HG02885 (cell line): ENCODE measurements at regions not wholly inside any gene's neighbourhood (a gene's known extent, or its start where the extent isn't known, plus 50 kb on each side); places are given as distances from the start of the nearest gene placed in this dataset.
"Not testable (repeated sequence)": the region's sequence is repeated elsewhere in the genome, so short reads cannot be mapped to it uniquely, and the experiment has no call there.

Source experiments
- ATAC-seq: cut with Tn5 transposase; IDR thresholded peaks from one replicate; pipeline ENCODE4 v1.9.1; 2021; ENCODE audit warnings: mild to moderate bottlenecking; ENCODE audit not compliant: unreplicated experiment, poor library complexity

DNA sequence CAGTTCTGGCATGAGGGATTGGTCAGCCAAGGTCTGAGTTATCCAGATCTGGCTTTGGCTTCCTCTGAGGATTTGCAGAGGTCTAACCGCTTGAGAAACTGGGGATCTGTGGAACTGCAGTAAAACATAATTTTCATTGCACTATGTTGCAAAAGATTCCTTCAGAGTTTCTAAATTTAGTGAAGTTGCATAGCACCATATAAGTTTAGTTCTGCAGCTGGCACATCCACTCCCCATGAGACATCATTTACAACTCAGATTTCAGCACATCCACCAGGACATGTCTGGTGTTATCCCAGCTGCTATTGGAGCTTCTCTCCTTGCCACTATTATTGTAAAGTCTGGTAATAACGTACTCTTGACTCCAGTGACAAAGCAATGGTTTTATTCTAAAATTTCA is 181.5 kb downstream of the CWF19L2 start:
- ATAC-seq: no peak

DNA sequence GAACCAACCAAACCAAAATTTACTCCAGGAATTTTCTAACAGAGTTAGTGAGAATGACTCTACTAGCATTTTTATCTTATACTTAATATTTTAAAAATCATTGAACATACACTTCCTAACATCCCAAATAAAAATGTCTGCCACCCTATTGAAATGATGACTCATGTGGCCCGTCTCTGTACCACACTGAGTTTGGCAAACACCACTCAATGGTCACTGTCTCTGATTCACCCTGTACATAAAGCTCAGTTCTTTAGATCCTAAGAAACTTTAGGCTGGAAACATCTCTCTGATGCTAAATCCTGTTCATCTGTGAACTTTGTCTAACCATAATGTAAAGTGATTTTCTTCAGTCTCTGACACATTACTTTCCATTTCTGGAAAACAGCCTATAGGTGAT is 182.0 kb downstream of the CWF19L2 start:
- ATAC-seq: no peak

DNA sequence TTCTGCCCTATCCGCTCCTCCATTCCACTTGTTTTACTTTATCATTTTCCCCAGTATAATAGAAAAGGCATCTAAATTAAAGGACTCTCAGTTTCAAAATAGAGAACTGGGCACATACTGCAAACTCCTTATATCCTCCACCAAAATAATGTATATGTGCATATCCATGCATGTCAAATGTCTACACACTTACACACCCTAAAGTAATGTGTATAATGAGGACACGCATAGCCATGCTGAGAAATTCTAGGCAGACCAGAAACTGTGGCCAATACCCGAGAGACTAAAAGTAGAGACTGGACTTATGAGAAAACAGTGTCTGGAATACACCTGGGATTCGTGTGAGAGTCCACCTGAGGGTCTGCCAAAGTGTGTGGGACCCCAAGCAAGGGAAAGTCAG is 183.5 kb downstream of the CWF19L2 start:
- no peak for ATAC-seq

DNA sequence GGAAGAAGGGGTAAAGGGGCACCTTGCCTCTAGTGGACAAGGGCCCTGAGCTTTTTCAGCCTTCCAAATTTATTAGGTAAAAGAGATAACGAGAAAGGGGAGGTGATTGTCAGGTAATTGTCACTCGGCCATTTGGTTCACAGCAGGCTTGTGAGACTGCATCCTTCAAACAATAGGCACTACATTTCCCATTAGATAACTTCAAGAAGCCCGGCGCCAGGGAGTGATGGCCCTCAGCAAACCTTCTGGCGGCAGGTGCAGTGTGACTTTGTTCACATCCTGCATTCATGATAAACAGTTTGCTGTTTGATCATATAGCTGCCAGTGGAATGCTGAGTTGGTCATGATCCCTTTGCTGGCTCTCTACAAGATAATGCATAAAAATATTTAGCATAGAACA is 185.1 kb downstream of the CWF19L2 start:
- no peak for ATAC-seq

DNA sequence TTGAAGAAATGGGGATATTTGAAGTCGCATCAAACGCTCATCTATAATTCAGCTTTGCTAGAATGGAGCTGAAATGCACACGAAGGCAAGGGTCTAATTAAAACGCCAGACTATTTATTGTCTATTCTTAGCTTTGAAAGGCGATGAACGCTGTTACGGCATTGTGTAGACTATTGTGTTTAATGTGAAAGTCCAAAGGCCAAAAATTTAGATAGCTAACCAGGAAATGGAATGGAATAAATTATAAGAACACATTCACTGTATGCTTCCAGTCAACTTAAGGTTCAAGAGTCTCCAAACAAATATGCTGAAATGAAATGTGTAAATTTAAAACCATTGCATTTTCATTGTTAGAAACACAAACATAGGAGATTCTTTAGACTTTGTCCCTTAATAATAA is 186.2 kb downstream of the CWF19L2 start:
- ATAC-seq: no peak

DNA sequence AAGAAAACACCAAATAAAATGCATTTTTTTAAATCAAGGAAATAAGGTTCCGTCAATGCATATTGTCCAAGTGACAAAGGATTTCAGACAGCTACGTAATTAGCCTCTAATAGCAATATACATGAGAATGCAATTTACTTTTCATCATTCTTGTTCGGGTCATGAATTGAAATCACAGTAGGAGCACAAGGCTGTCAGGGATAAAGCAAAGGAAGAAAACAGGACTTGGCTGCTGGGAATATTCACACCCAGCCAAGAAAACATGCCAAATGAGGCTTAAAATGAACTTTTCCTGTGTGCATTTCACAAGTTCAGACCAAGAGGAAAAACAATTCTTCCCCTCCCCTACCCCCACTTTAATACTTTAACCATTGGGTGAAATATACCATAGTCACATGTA is 188.6 kb downstream of the CWF19L2 start:
- no peak for ATAC-seq

DNA sequence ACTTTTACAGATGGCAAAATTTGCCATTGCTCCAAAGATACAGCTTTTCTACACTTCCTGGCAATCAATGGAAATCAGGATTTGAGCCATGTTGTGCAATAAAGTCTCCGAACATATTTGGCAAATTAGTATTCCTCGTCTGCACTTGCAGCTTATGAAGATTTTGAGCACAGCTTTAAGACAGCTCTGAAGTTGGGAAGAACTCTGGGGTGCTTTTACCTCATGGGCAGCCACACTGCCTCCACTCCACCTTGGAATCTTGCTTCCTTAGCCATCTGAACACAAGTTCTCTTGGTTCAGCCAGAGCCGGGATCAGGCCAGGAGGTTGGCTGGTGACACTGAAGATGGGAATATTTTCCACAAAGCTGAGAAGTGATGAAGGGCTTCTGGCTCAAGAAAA is 191.2 kb downstream of the CWF19L2 start:
- ATAC-seq: no peak

DNA sequence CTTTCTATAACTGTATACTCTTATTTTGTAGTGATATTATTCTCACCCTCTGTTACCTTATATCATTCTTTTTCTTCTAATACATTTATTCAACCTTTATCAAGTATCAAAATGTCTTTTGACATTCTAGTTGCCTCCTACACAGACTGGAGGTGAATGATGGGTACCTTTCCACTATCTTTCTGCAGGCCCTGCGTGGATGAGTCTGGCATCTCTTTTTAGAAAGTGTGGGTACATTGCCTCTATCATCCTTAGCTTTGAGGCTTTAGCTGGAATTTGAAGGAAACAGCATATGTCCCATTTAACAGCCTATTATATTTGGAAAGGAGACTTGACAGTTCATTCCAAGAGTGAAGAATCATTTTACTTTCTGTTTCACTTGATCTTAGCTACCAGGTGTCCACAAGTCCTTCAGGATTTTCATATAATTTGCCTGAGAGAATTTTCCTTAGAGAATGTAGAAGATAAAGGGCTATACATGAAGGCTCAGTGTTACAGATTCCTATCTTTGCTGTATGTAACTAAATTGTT is 192.0 kb downstream of the CWF19L2 start:
- no peak for ATAC-seq

DNA sequence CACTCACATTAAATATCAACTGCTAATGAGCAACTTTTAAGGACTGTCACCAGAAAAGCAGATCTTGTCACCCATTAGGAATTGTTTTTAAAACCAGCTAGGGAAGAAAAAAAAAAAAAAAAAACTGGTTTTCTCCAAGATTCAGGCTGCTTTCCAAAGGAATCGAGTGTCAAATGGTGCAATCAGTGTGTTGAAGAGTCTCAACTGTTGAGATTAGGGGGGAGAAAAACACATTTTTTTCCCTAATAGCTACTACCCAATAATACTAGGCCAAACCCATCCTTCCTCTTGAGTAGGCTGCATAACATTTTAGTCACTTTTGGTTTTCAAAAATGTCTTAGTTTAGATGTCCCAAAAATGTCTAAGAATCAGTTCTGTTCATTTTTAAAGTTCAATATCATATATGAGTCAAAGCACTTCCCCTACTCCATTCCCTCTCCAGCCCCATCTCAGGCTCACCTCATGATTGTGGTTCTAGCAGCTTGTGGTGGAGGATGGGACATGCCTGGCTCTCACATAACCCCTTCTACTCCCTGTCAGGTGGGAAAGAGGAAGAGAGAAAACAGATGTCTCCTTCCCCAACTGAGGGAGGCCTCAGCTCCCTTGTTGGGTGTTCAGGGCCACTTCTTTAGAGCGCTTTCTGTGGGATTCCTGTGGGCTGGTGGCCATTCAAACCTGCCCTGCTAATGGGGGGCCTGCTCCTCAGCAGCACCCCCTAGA is 193.6 kb downstream of the CWF19L2 start:
- ATAC-seq: peak; percentile 72

DNA sequence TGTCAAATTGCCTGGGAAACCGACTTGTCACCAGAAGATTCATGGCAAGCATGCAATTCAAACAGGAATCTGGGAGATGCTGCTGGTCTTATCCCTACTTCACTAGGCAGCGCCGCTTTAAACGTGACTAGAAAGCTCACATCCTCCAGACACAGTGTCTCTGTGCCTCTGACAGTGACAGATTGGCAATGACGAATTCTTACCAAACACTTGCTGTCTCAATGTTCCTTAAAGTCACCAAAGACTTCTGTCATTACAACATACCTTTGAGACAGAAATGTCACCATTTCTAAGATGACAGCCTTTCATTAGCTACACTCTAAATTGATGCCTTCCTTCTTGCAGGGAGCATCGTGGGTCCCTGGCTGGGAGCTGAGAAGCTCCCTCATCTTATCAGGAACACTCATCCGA is 197.8 kb downstream of the CWF19L2 start:
- no peak for ATAC-seq

DNA sequence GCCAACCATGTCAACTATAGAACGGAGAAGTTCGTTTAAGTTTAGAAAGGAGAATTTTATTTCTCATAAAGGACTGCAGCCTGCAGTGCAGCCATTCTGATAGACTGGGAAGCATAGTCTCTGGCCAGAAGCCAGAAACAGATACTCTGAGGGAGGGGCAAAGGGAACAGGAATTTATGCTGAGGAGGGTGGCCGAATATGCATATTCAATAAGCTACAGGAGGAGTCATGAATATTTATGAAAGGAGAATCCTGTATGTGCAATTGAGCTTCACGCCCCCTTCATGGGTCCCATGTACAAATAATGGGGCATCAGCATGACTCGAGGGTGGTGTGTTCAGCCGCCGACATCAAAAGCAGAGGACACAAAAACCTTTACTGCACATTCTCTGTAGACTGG is 199.9 kb downstream of the CWF19L2 start:
- ATAC-seq: no peak

DNA sequence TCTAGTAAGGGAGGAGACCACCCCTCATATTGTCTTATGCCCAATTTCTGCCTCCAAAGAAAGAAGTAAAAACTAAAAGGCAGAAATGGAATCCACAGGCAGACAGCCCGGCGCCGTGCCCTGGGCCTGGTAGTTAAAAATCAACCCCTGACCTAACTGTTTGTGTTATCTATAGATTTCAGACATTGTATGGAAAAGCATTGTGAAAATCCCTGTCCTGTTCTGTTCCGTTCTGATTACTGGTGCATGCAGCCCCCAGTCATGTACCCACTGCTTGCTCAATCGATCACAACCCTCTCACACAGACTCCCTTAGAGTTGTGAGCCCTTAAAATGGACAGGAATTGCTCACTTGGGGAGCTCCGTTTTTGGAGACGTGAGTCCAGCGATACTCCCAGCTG is 204.0 kb downstream of the CWF19L2 start:
- ATAC-seq: not testable (repeated sequence)

DNA sequence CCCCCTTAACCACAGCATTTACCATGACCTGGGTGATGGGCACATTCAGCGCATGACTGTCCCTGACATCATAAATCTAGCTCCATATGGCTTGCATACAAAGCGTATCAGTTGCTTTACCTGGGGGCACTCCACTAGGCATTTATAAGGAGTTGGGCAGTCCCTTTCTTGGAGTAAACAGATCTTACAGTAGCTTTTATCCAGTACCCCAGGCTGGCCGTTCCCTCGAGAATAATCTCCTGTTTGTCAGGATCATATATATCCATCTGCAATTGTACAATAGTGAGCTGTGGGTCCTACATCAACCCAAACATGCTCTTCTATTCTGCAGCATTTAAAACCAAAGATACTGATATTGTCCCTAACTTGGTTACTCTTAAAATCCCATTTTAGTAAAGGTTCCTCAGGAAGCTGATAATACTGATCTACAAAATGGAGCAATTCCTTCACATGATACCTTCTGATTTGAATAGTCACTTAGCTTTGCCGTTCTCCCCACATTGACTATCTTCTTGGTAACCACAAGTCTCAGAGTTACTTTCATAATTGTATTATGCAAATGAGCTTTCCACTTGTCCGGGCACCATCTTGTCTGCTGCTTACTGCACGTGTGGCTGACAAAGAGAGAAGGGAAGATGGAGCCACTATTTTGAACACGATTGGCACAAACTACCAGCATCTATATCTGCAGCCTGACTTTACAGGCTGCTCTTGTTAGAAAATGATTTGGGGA is 205.0 kb downstream of the CWF19L2 start:
- ATAC-seq: peak; percentile 92

DNA sequence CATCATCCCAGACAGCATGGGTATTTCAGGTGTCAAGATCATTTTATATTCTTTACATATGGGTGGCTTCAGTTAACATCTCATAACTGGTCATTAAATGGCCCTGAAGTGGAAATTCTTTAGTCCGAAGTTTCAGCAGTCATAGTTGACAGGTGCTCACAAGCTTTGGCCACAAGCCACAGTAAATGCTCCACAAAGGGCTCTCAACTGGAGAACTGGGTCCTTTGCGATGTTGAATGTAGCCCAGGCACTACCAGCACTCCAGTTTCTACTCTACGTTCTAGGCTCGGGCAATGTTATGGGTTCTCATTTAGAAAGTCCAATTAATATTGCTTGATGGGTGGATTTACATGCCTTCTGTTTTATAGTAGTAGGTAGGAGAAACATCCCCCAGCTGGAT is 206.3 kb downstream of the CWF19L2 start:
- no peak for ATAC-seq

DNA sequence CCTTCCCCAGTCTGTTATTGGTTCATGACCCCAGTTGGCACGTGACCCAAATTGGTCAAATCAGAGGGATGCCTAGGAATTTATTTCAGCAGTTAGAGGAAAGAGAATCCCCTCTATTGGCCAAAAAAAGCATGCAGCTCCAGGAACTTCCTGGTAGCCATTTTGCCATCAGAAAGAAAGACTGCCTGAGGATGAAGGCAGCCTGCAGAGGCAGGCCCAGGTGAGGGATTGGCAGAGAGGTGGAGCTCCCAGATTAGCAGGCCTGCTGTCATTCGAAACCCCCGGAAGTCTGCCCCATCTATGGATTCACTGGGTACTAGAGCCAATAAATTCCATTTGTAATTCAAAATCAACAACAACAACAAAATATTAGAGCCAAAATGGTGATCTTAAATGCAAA is 207.6 kb downstream of the CWF19L2 start:
- no peak for ATAC-seq

DNA sequence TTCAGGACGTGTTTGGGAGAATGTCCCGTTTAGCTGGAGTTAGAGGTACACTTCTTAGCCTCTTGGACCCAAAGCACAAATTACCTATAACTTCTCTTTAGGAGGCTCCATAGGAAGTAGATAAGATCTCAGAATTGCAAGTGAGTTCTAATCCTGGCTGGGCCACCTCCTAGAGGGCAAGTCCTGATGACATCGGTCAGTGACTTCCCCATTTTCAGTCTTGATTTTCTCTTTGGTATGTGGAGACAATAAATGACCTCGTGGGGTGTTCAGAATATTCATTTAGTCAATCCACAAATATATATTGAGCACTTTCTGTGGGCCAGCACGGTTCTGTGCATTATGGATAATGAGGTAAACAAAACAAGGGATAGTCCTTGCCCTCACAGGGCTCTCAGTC is 208.6 kb downstream of the CWF19L2 start:
- ATAC-seq: no peak

DNA sequence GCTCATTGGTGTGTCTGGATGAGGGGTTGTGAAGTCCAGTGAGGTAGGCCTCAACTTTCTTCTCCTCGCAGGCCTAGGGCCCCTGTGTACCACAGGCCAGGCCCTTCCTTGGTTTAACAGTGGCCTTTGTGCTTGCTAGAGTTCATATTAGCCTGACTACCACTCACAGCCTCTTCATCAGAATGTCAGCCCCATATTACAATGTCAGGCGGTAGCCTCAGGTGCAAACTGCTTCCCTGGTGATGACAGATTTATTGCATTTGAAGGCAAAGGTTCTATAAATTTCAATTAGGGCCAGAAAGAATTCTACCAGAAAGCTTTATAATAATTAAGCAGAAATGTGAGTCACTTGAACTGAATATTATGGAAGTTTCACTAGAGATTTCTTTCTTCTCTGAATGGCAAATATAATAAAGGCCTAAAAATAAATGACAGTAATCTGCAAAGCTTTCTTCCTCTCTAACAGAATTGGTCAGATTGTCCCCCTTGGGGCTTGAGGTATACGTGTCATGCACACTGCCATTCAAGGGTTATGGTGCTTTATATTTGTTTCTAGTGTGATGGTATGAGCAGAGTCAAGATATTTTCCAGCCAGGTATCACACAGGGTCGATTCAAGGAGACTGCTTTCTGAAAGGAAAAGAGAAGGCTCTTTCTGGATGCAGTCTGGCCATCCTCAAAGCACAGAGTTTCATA is 210.3 kb downstream of the CWF19L2 start:
- ATAC-seq: no peak

DNA sequence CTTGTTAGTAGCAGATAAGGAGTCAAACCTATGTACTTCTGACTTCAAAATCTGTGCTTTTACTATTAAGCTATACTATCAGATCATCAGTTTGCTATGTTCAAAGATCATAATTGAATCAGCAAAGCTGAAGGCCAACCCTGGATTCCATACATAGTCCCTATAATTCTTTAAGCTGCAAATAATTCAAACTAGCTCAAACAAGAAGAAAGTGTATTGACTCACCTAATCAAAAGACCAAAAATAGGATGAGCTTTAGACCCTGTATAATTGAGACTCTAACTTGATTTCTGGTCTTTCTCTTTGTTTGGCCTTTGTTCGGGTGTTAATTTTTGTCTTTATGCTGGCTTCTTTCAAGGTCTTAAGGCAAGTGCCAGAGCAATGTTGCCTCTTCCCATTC is 213.7 kb downstream of the CWF19L2 start:
- ATAC-seq: no peak

DNA sequence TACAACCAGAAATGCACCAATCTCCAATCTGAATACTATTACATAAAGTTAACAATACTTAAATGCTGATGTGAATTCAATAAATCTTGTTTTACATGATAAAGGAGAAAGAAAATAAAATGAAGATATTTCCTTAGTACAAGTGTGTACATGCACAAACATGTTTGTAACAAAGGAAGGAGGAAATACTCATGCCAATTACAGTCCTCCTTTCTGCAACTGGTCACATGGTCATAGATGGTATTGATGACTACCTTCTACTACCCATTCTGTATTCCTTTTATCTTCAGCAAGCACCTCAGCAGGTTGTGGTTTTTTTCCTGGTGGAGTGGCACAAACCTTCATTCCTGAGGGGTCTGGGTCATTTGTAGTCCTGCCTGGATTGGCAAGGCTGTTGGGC is 214.2 kb upstream of the GUCY1A2 start:
- ATAC-seq: no peak

DNA sequence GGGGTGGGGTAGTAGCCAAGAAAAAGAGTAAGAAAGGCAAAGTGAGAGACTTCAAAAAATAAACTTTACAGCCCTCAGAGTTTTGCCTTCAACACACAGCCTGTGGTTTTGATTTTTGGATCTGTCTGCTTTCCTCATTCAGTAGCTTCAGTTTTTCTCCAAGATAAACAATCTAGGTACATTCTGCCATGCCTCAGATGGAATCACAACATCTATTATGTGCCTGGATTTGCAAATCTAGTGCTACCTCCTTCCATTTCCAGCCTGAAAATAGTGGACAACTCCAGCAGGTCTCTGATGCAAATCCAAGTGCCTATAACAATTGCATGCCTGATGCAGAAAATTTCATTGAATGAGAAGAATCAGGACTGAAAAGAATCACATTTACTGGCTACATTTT is 206.6 kb upstream of the GUCY1A2 start:
- ATAC-seq: no peak

DNA sequence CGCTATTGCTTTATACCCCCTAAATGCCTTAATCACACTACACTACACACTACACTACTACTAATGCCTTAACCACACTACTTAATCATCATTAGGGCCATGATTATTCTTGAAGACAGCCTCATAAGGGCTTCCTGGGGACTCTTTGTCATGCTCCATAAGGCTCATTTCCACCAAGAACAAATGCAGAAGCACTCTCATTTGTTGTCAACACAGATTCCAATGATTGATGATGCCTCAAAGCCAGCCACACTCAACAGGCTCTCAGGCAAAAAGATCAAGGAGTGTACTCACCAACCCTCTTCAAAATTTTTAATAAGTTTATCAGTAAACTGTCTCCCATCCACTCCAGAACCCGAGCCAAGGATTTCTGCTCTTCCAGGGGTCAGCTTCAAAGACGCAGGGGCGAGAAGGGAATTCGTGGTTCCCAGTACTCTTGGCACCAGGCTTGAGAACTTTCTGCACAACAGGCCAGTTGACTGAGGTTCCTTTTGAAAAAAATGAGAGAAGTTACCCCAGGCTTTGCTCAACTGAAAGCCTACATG is 204.7 kb upstream of the GUCY1A2 start:
- ATAC-seq: no peak
